ENCODE measurements at regions not wholly inside any gene's neighbourhood (a gene's known extent, or its start where the extent isn't known, plus 50 kb on each side); places are given as distances from the start of the nearest gene placed in this dataset.

GRCh38 chr2:19505199-19506136, 147.0 kb upstream of the OSR1 start (continued):
- TF ChIP-seq JDP2 (CRISPR knock-in tag; IDR thresholded peaks at IDR 0.05; ENCODE audit: borderline replicate concordance) (no peak; the same call in 1 of the 2 replicates), NFYC (CRISPR knock-in tag; IDR thresholded peaks at IDR 0.05) (peak; percentile 24; the same call in 1 of the 2 replicates), NFE2 (CRISPR knock-in tag; IDR thresholded peaks at IDR 0.05) (no peak), KLF16 (CRISPR knock-in tag; IDR thresholded peaks at IDR 0.05) (peak in 1 of 2 experiments; percentile 78; a peak in 2 of 4 replicates), ONECUT2 (CRISPR knock-in tag; IDR thresholded peaks at IDR 0.05) (peak; percentile 51; the same call in 1 of the 2 replicates), MNT (IDR thresholded peaks at IDR 0.05) (no peak), XRCC5 (optimal IDR thresholded peaks at IDR 0.05; ENCODE audit: low read length) (no peak), FIP1L1 (IDR thresholded peaks at IDR 0.05; ENCODE audit: borderline replicate concordance, insufficient read depth, low read depth, low read length) (no peak)

GRCh38 chr2:19504400-19505198, 146.2 kb upstream of the OSR1 start:
- Histone ChIP-seq H4K20me1 (ENCODE audit: insufficient read depth, low read length) (no peaks in the 10 kb centered on the region), H3K27me3 (ENCODE audit: control insufficient read depth in 1 of 2, insufficient read depth in 2 of 2, low read length in 2 of 2) (no peaks in the 10 kb centered on the region), H3K4me1 (ENCODE audit: insufficient read depth, low read length) (peaks cover 46% of the 10 kb centered on the region), H3K79me2 (ENCODE audit: insufficient read depth, low read length) (no peaks in the 10 kb centered on the region), H2AFZ (ENCODE audit: low read length) (peak overlapping the region; percentile 3), H3K36me3 (replicated peaks in 1 of 2; ENCODE audit: control insufficient read depth in 1 of 2, insufficient read depth in 2 of 2, low read length in 2 of 2) (no peaks in the 10 kb centered on the region), H3K9ac (ENCODE audit: insufficient read depth, low read depth, low read length) (peak overlapping the region; percentile 65), H3K4me2 (ENCODE audit: low read depth, low read length) (peak overlapping the region; percentile 88), H3K4me3 (replicated peaks in 1 of 3; ENCODE audit: insufficient read depth in 1 of 3, low read depth in 2 of 3, low read length in 3 of 3) (peak overlapping the region in 2 of 3 experiments; percentile 46 to 63; a peak in 3 of 6 replicates), H3K9me3 (ENCODE audit: low read length) (0 out of 2 replicates have a peak, but pooled peaks cover 3% of the 10 kb centered on the region), H3K27ac (ENCODE audit: extremely low read length, insufficient read depth, low read length) (peak overlapping the region; percentile 88)
- DNase-seq (ENCODE audit: low spot score) (peak; percentile 96), ATAC-seq (peak; percentile 91), FAIRE-seq (peak; percentile 82)
- intact Hi-C loops (cut with micrococcal nuclease; ENCODE audit: unreplicated experiment), result loop anchor here (1.0 to 5.0 kb wide), 4 partner anchors 11 to 137 kb away; no protein-coding TSS in a partner anchor
- ChIA-PET CTCF (ENCODE audit: low intra/inter-chr PET ratio, low total read pairs) (interaction anchor here (0.7 kb wide), 1 partner anchor 359 kb away, joined by 4 read pairs; no protein-coding TSS in a partner anchor), POLR2A (interaction anchor here (0.6 to 2.9 kb wide), 10 partner anchors 8 to 944 kb away, joined by 3 to 33 read pairs (median 4); partner anchors contain the start of genes RDH14 and TTC32)
- TSS peak; percentile 86 for BruUV-seq (replicated peaks)
- WGBS (ENCODE audit: low lambda C conversion rate), result 0% methylated on average over 5 of the region's 5 CpGs
- in situ Hi-C loops (cut with HindIII; ENCODE audit: extremely low pct_ligation_motif_present, low pct_unique_long_range_greater_than_20kb), result no loop called here
- no peak for TF ChIP-seq SKI (IDR thresholded peaks at IDR 0.05; ENCODE audit: partially characterized antibody)
- peak; percentile 17; the same call in 1 of the 2 replicates for TF ChIP-seq MIER3 (CRISPR knock-in tag; IDR thresholded peaks at IDR 0.05; ENCODE audit: borderline replicate concordance)
- TF ChIP-seq ZBED4 (CRISPR knock-in tag; IDR thresholded peaks at IDR 0.05; ENCODE audit: borderline replicate concordance), result peak; percentile 64; the same call in 1 of the 2 replicates
- TF ChIP-seq PLRG1 (conservative IDR thresholded peaks at IDR 0.05), result no peak
- no peak for TF ChIP-seq MLX (CRISPR knock-in tag; IDR thresholded peaks at IDR 0.05)

Data from HepG2 (cell line).